GM13976 (cell line): ENCODE measurements at regions not wholly inside any gene's neighbourhood (a gene's known extent, or its start where the extent isn't known, plus 50 kb on each side); places are given as distances from the start of the nearest gene placed in this dataset.

Source experiments
- DNase-seq: peaks from one replicate; pipeline ENCODE4 v3.0.0; 2012; ENCODE audit warnings: low spot score
- CTCF ChIP-seq: IDR thresholded peaks from 2 replicates; pipeline ENCODE4 v1.5.1; 2012; ENCODE audit warnings: borderline replicate concordance, mild to moderate bottlenecking; ENCODE audit not compliant: insufficient read depth; ENCODE audit errors: extremely low read depth, missing control alignments, control extremely low read depth
- in situ Hi-C: fragments of 300-500 bp; cut with MboI; formaldehyde crosslinking; loops from one replicate; pipeline ENCODE4 v1.12.0; 2022; ENCODE audit warnings: low sequenced_read_pairs, mixed read lengths, inconsistent platforms; ENCODE audit not compliant: unreplicated experiment

- no peak for TF ChIP-seq CTCF
- in situ Hi-C loops = no loop called here
- DNase-seq = no peak
These were observed 298.5 kb upstream of the PPP2R3A start for GRCh38 chr3:135667061-135667460.

- TF ChIP-seq CTCF = no peak
- in situ Hi-C loops = no loop called here
- DNase-seq = no peak
These were observed 291.0 kb upstream of the PPP2R3A start for GRCh38 chr3:135674508-135674907.

- no peak for TF ChIP-seq CTCF
- no peak for DNase-seq
These were observed 287.1 kb upstream of the PPP2R3A start for GRCh38 chr3:135678386-135678785.

GRCh38 chr3:135688003-135688402 is 277.5 kb upstream of the PPP2R3A start:
- no peak for DNase-seq
- in situ Hi-C loops = no loop called here
- TF ChIP-seq CTCF = no peak

More at GRCh38 chr3:135678386-135678785, 287.1 kb upstream of the PPP2R3A start:
- in situ Hi-C loops = no loop called here

- no peak for DNase-seq
- in situ Hi-C loops = no loop called here
- no peak for TF ChIP-seq CTCF
These were observed 274.9 kb upstream of the PPP2R3A start for GRCh38 chr3:135690664-135691063.

- no peak for DNase-seq
- in situ Hi-C loops = no loop called here
These were observed 274.3 kb upstream of the PPP2R3A start for GRCh38 chr3:135691240-135691639.

More at GRCh38 chr3:135691240-135691639, 274.3 kb upstream of the PPP2R3A start:
- TF ChIP-seq CTCF = no peak
